Natural killer cell (primary cell): ENCODE measurements at regions not wholly inside any gene's neighbourhood (a gene's known extent, or its start where the extent isn't known, plus 50 kb on each side); places are given as distances from the start of the nearest gene placed in this dataset.
"Not testable (repeated sequence)": the region's sequence is repeated elsewhere in the genome, so short reads cannot be mapped to it uniquely, and the experiment has no call there.

ENCODE experiments used
- ATAC-seq, 3 donors: fragments of 150-1000 bp in 2 of 3; fragments of 200-7000 bp in 1 of 3; cut with Tn5 transposase; 1 replicate in 1 of 3; 2 replicates in 2 of 3; pipeline ENCODE4 v1.10.0; 2021; ENCODE audit warnings: mild to moderate bottlenecking in 2 of 3, moderate library complexity in 2 of 3
- DNase-seq, 2 donors: peaks; one replicate each; pipeline versions ENCODE4 v3.0.0 to v3.0.0-alpha.2; 2013 to 2021; ENCODE audit warnings: mixed read lengths in 1 of 2
- H3K27ac ChIP-seq: one replicate; pipeline ENCODE4 v1.5.1; 2013; ENCODE audit warnings: mild to moderate bottlenecking, low read length
- H3K27me3 ChIP-seq: one replicate; pipeline ENCODE4 v1.6.1; 2013; ENCODE audit warnings: low read length; ENCODE audit not compliant: control insufficient read depth, insufficient read depth
- H3K36me3 ChIP-seq: one replicate; pipeline ENCODE4 v1.6.1; 2013; ENCODE audit warnings: low read length; ENCODE audit not compliant: control insufficient read depth, insufficient read depth
- H3K4me1 ChIP-seq: one replicate; pipeline ENCODE4 v1.6.1; 2013; ENCODE audit warnings: low read length; ENCODE audit not compliant: control insufficient read depth, insufficient read depth
- H3K4me3 ChIP-seq: one replicate; pipeline ENCODE4 v1.5.1; 2013; ENCODE audit warnings: low read length
- H3K9me3 ChIP-seq: one replicate; pipeline ENCODE4 v1.6.1; 2013; ENCODE audit warnings: low read length; ENCODE audit not compliant: control insufficient read depth, insufficient read depth
- H3K27ac Mint-ChIP-seq, 2 donors: one replicate each; pipeline ENCODE4 v1.8.0; 2022; ENCODE audit warnings: mild to moderate bottlenecking in 2 of 2, mixed read lengths in 2 of 2, moderate library complexity in 1 of 2
- H3K27me3 Mint-ChIP-seq, 2 donors: one replicate each; pipeline ENCODE4 v1.8.0; 2022; ENCODE audit warnings: low read depth in 2 of 2, mixed read lengths in 2 of 2
- H3K36me3 Mint-ChIP-seq: one replicate; pipeline ENCODE4 v1.8.0; 2022; ENCODE audit warnings: mixed read lengths
- H3K4me1 Mint-ChIP-seq, 2 donors: one replicate each; pipeline ENCODE4 v1.8.0; 2022; ENCODE audit warnings: mixed read lengths in 2 of 2
- H3K4me3 Mint-ChIP-seq: one replicate; pipeline ENCODE4 v1.8.0; 2022; ENCODE audit warnings: mild to moderate bottlenecking, moderate library complexity, mixed read lengths
- H3K9me3 Mint-ChIP-seq, 2 donors: one replicate each; pipeline ENCODE4 v1.8.0; 2022; ENCODE audit warnings: mixed read lengths in 2 of 2
- WGBS: methylation state at CpG from one replicate; pipeline ENCODE4 v1.1.7; 2013; ENCODE audit warnings: missing lambda C conversion rate; ENCODE audit not compliant: insufficient coverage; 5-methylcytosine and 5-hydroxymethylcytosine counted together
- intact Hi-C: fragments of 100-400 bp; cut with micrococcal nuclease; formaldehyde crosslinking; loops from one replicate; pipeline ENCODE4 v1.14.2; 2022
- TF ChIP-seq, protein P1 (sequence below): fragments of 200-600 bp; IDR thresholded peaks from one replicate; pipeline ENCODE4 v1.8.0; 2022; ENCODE audit warnings: antibody characterized with exemption

DNA sequence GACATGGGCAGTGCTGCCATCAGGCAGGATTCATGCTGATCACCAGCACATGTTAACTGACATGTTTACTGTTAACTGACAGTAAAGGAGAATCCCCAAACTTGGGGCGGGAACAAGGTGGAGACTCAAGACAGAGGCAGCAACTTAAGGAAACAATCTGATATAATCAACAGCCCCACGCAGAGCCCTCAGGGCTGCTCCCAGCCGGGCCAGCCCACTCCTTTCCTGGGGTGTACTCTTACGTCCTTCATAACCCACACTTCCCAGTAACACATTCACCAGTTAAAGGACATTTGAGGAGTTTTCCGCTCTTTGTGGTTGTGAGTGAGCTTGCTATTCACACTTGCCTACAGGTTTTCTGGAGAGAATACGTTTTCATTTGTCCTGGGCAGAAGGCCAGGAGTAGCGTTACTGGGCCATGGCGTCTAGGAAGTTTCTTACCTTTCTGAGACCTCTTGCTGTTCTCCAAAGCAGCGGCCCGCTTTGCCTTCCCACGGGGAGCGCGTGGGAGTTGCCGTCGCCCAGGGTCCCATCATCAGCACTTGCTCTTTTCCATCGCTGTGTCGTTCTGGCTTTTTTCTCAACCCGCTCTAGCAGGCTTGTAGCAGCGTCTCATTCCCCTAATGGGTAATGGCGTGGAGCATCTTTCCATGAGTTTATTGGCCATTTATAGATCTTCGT, 56.4 kb downstream of the FOXF2 start:
- intact Hi-C loops = no loop called here
- no peaks in the 10 kb centered on the region for H3K36me3 Mint-ChIP-seq
- peaks cover 17 to 54% of the 10 kb centered on the region in 2 donors for H3K27me3 Mint-ChIP-seq
- no peaks in the 10 kb centered on the region for H3K27me3 ChIP-seq
- no peak overlapping the region for H3K27ac ChIP-seq
- TF ChIP-seq, protein P1, sequence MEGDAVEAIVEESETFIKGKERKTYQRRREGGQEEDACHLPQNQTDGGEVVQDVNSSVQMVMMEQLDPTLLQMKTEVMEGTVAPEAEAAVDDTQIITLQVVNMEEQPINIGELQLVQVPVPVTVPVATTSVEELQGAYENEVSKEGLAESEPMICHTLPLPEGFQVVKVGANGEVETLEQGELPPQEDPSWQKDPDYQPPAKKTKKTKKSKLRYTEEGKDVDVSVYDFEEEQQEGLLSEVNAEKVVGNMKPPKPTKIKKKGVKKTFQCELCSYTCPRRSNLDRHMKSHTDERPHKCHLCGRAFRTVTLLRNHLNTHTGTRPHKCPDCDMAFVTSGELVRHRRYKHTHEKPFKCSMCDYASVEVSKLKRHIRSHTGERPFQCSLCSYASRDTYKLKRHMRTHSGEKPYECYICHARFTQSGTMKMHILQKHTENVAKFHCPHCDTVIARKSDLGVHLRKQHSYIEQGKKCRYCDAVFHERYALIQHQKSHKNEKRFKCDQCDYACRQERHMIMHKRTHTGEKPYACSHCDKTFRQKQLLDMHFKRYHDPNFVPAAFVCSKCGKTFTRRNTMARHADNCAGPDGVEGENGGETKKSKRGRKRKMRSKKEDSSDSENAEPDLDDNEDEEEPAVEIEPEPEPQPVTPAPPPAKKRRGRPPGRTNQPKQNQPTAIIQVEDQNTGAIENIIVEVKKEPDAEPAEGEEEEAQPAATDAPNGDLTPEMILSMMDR = no peak
- no peaks in the 10 kb centered on the region for H3K4me1 ChIP-seq
- no peak overlapping the region for H3K4me3 ChIP-seq
- H3K4me1 Mint-ChIP-seq = no peaks in the 10 kb centered on the region
- H3K9me3 ChIP-seq = no peaks in the 10 kb centered on the region
- ATAC-seq = no peak
- no peaks in the 10 kb centered on the region for H3K9me3 Mint-ChIP-seq
- 85% methylated on average over 20 of the region's 21 CpGs for WGBS
- H3K4me3 Mint-ChIP-seq = no peak overlapping the region
- DNase-seq = no peak
- no peaks in the 10 kb centered on the region for H3K36me3 ChIP-seq
- H3K27ac Mint-ChIP-seq = no peak overlapping the region

DNA sequence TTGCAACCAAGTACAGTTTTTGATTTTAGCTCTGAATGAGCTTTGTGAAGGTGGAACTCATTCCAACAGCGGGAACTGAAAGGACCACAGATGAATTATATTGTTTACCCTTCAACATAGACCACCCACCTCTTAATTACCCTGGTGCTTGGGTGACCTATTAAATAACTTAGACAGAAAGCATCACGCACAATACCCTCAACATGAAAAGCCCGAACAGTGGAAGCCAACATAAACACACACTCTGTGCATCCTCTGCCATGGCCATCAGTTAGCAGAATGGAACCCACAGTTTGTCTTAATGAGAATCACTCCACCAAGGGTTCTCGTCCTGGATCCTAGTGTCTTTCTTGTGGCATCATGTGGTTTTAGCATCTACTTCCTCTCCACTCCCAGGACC, 60.5 kb downstream of the FOXF2 start:
- WGBS = 81% methylated on average over 4 of the region's 4 CpGs
- Histone ChIP-seq H3K27ac (no peak overlapping the region), H3K9me3 (peaks cover 4% of the 10 kb centered on the region), H3K36me3 (no peaks in the 10 kb centered on the region), H3K4me3 (no peak overlapping the region), H3K27me3 (no peaks in the 10 kb centered on the region), H3K4me1 (no peaks in the 10 kb centered on the region)
- H3K4me1 Mint-ChIP-seq = no peaks in the 10 kb centered on the region
- no peaks in the 10 kb centered on the region for H3K36me3 Mint-ChIP-seq
- intact Hi-C loops = no loop called here
- DNase-seq = no peak
- TF ChIP-seq, protein P1 = no peak
- ATAC-seq = no peak
- no peak overlapping the region for H3K4me3 Mint-ChIP-seq
- no peak overlapping the region for H3K27ac Mint-ChIP-seq
- H3K27me3 Mint-ChIP-seq = peaks cover 20 to 53% of the 10 kb centered on the region in 2 donors
- peaks cover 0 to 5% of the 10 kb centered on the region in 2 donors for H3K9me3 Mint-ChIP-seq

DNA sequence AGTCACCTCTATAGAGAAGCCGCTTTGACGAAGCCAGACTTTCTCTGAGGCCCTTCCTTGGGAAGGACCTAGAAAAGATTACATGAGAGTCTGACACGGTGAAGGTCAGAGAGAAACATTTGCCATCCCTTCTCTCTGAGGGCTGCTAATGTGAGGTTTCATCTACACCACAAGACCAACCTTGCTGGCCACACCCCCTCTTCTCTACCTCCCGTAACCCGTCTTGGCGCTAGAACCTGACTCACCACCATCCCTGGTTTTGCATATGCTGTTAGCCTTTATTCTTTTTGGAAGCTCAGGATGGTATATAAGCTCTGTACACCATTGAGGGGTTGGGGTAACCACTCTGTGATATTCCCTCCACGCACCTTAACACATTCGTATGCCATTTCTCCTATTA, 63.6 kb downstream of the FOXF2 start:
- ATAC-seq (no peak), DNase-seq (no peak)
- peaks cover 15 to 37% of the 10 kb centered on the region in 2 donors for H3K27me3 Mint-ChIP-seq
- intact Hi-C loops = no loop called here
- no peaks in the 10 kb centered on the region for H3K36me3 Mint-ChIP-seq
- H3K4me1 ChIP-seq = no peaks in the 10 kb centered on the region
- no peaks in the 10 kb centered on the region for H3K36me3 ChIP-seq
- no peak overlapping the region for H3K27ac Mint-ChIP-seq
- TF ChIP-seq, protein P1 = no peak
- no peaks in the 10 kb centered on the region for H3K4me1 Mint-ChIP-seq
- H3K27me3 ChIP-seq = no peaks in the 10 kb centered on the region
- H3K27ac ChIP-seq = no peak overlapping the region
- H3K4me3 Mint-ChIP-seq = no peak overlapping the region
- peaks cover 4% of the 10 kb centered on the region for H3K9me3 ChIP-seq
- H3K9me3 Mint-ChIP-seq = peaks cover 0 to 5% of the 10 kb centered on the region in 2 donors
- no peak overlapping the region for H3K4me3 ChIP-seq
- WGBS = 86% methylated on average over 8 of the region's 8 CpGs

DNA sequence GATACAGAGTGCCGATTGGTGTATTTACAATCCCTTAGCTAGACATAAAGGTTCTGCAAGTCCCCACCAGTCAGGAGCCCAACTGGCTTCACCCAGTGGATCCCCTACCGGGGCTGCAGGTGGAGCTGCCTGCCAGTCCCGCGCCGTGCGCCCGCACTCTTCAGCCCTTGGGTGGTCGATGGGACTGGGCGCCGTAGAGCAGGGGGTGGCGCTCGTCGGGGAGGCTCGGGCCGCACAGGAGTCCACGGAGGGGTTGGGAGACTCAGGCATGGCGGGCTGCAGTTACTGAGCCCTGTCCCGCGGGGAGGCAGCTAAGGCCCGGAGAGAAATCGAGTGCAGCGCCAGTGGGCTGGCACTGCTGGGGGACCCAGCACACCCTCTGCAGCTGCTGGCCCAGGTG, 67.4 kb downstream of the FOXF2 start:
- 95% methylated on average over 22 of the region's 22 CpGs for WGBS
- H3K4me1 ChIP-seq, H3K27me3 ChIP-seq, H3K9me3 ChIP-seq, H3K4me3 ChIP-seq, intact Hi-C loops, H3K4me1 Mint-ChIP-seq, H3K36me3 ChIP-seq, ATAC-seq, H3K9me3 Mint-ChIP-seq, H3K27ac ChIP-seq, DNase-seq, H3K27ac Mint-ChIP-seq, H3K4me3 Mint-ChIP-seq, H3K36me3 Mint-ChIP-seq: not testable (repeated sequence)
- H3K27me3 Mint-ChIP-seq = peaks cover 9 to 13% of the 10 kb centered on the region in 2 donors
